T-helper 2 cell treated with Interferon-gamma antibody and Interleukin-4, amounts not matched to agents 100 ng/mL and 5 ng/mL, for 36 hours (primary cell): ENCODE measurements at regions not wholly inside any gene's neighbourhood (a gene's known extent, or its start where the extent isn't known, plus 50 kb on each side); places are given as distances from the start of the nearest gene placed in this dataset.

Experiments
- intact Hi-C: fragments of 100-400 bp; cut with micrococcal nuclease; formaldehyde crosslinking; loops from one replicate; pipeline ENCODE4 v1.15.1; 2023

GRCh38 chr11:128116885-128117284 lies 470.5 kb downstream of the ETS1 start:
- intact Hi-C loops, result no loop called here

GRCh38 chr11:128116447-128116846 lies 470.9 kb downstream of the ETS1 start:
- intact Hi-C loops, result no loop called here

- intact Hi-C loops, result no loop called here
Observed at GRCh38 chr11:128105950-128106349, 481.4 kb downstream of the ETS1 start.

GRCh38 chr11:128105511-128105910 lies 481.8 kb downstream of the ETS1 start:
- intact Hi-C loops, result no loop called here

- intact Hi-C loops, result no loop called here
Observed at GRCh38 chr11:128103278-128103873, 484.0 kb downstream of the ETS1 start.

- intact Hi-C loops, result no loop called here
Observed at GRCh38 chr11:128098781-128099180, 488.6 kb downstream of the ETS1 start.

GRCh38 chr11:128095466-128095981 lies 491.8 kb downstream of the ETS1 start:
- intact Hi-C loops, result no loop called here

GRCh38 chr11:128093689-128094088 lies 493.7 kb downstream of the ETS1 start:
- intact Hi-C loops, result no loop called here

GRCh38 chr11:128089962-128090361 lies 497.4 kb downstream of the ETS1 start:
- intact Hi-C loops, result no loop called here

- intact Hi-C loops, result no loop called here
Observed at GRCh38 chr11:128086794-128087193, 500.6 kb downstream of the ETS1 start.

- intact Hi-C loops, result no loop called here
Observed at GRCh38 chr11:128085276-128085675, 502.1 kb downstream of the ETS1 start.

- intact Hi-C loops, result no loop called here
Observed at GRCh38 chr11:128082574-128082973, 504.8 kb downstream of the ETS1 start.

GRCh38 chr11:128069665-128070064 lies 517.7 kb downstream of the ETS1 start:
- intact Hi-C loops, result no loop called here

- intact Hi-C loops, result no loop called here
Observed at GRCh38 chr11:128067780-128068179, 519.6 kb downstream of the ETS1 start.

- intact Hi-C loops, result no loop called here
Observed at GRCh38 chr11:128066399-128066798, 521.0 kb downstream of the ETS1 start.

GRCh38 chr11:128061281-128061871 lies 526.0 kb downstream of the ETS1 start:
- intact Hi-C loops, result no loop called here

- intact Hi-C loops, result no loop called here
Observed at GRCh38 chr11:128058580-128059208, 528.7 kb downstream of the ETS1 start.

GRCh38 chr11:128057786-128058395 lies 529.5 kb downstream of the ETS1 start:
- intact Hi-C loops, result no loop called here

GRCh38 chr11:128055576-128056217 lies 531.7 kb downstream of the ETS1 start:
- intact Hi-C loops, result no loop called here

GRCh38 chr11:128053981-128054931 lies 533.1 kb downstream of the ETS1 start:
- intact Hi-C loops, result loop anchor here (1.0 to 5.0 kb wide), 3 partner anchors 15 to 233 kb away; no protein-coding TSS in a partner anchor
